ENCODE measurements at regions not wholly inside any gene's neighbourhood (a gene's known extent, or its start where the extent isn't known, plus 50 kb on each side); places are given as distances from the start of the nearest gene placed in this dataset.

- Histone ChIP-seq H3K9me3 (ENCODE audit: low read length) (no peaks in the 10 kb centered on the region), H3K36me3 (ENCODE audit: low read depth, low read length) (no peaks in the 10 kb centered on the region), H3K9ac (ENCODE audit: low read length) (no peak overlapping the region), H3K9me2 (replicated peaks; ENCODE audit: low read length) (no peaks in the 10 kb centered on the region), H3K4me3 (ENCODE audit: low read length) (no peak overlapping the region), H3K4me1 (ENCODE audit: insufficient read depth, low read length) (no peaks in the 10 kb centered on the region), H2AFZ (ENCODE audit: low read length) (no peak overlapping the region), H3K27me3 (ENCODE audit: low read length) (peaks cover 21% of the 10 kb centered on the region; the same call in 1 of the 2 replicates), H4K20me1 (ENCODE audit: low read length) (no peaks in the 10 kb centered on the region), H3K4me2 (ENCODE audit: low read length) (no peak overlapping the region), H3K79me2 (ENCODE audit: low read length) (no peaks in the 10 kb centered on the region), H3K27ac (ENCODE audit: low read length) (no peak overlapping the region), H3F3A (ENCODE audit: low read length, unreplicated experiment) (no peaks in the 10 kb centered on the region)
- TF ChIP-seq EZH2 (IDR thresholded peaks at IDR 0.05; ENCODE audit: low read length, unreplicated experiment) (no peak), CTCF (conservative IDR thresholded peaks at IDR 0.05; ENCODE audit: low read depth, low read length) (no peak), EZH2phosphoT487 (IDR thresholded peaks at IDR 0.05; ENCODE audit: borderline replicate concordance, low read length) (no peak)
- ChIA-PET CTCF (no interaction called here), POLR2A (ENCODE audit: unreplicated experiment) (no interaction called here)
- ATAC-seq = no peak
- no peak for DNase-seq
- no TSS peak for BruUV-seq (replicated peaks)
- intact Hi-C loops (cut with micrococcal nuclease) = no loop called here
Observed at GRCh38 chr16:58863761-58864160, 129.6 kb upstream of the GOT2 start.

GRCh38 chr16:58863042-58863441, 128.9 kb upstream of the GOT2 start:
- POLR2A ChIA-PET (ENCODE audit: unreplicated experiment) = no interaction called here
- no peak overlapping the region for H3K9ac ChIP-seq (ENCODE audit: low read length)
- no TSS peak for BruUV-seq (replicated peaks)
- DNase-seq (no peak), ATAC-seq (no peak)
- no peaks in the 10 kb centered on the region for H3K9me2 ChIP-seq (replicated peaks; ENCODE audit: low read length)
- no peaks in the 10 kb centered on the region for H3F3A ChIP-seq (ENCODE audit: low read length, unreplicated experiment)
- H3K4me3 ChIP-seq (ENCODE audit: low read length) = no peak overlapping the region
- no peaks in the 10 kb centered on the region for H3K79me2 ChIP-seq (ENCODE audit: low read length)
- H2AFZ ChIP-seq (ENCODE audit: low read length) = no peak overlapping the region
- H3K36me3 ChIP-seq (ENCODE audit: low read depth, low read length) = no peaks in the 10 kb centered on the region
- no peak overlapping the region for H3K27ac ChIP-seq (ENCODE audit: low read length)
- H3K9me3 ChIP-seq (ENCODE audit: low read length) = no peaks in the 10 kb centered on the region
- intact Hi-C loops (cut with micrococcal nuclease) = no loop called here
- no peaks in the 10 kb centered on the region for H4K20me1 ChIP-seq (ENCODE audit: low read length)
- H3K27me3 ChIP-seq (ENCODE audit: low read length) = peaks cover 21% of the 10 kb centered on the region; the same call in 1 of the 2 replicates
- CTCF ChIA-PET = no interaction called here
- no peaks in the 10 kb centered on the region for H3K4me1 ChIP-seq (ENCODE audit: insufficient read depth, low read length)
- TF ChIP-seq CTCF (conservative IDR thresholded peaks at IDR 0.05; ENCODE audit: low read depth, low read length) (no peak), EZH2 (IDR thresholded peaks at IDR 0.05; ENCODE audit: low read length, unreplicated experiment) (no peak), EZH2phosphoT487 (IDR thresholded peaks at IDR 0.05; ENCODE audit: borderline replicate concordance, low read length) (no peak)
- H3K4me2 ChIP-seq (ENCODE audit: low read length) = no peak overlapping the region

GRCh38 chr16:58862334-58863021, 128.4 kb upstream of the GOT2 start:
- ATAC-seq = no peak
- no TSS peak for BruUV-seq (replicated peaks)
- no peaks in the 10 kb centered on the region for H3F3A ChIP-seq (ENCODE audit: low read length, unreplicated experiment)
- no peak overlapping the region for H3K9ac ChIP-seq (ENCODE audit: low read length)
- intact Hi-C loops (cut with micrococcal nuclease) = no loop called here
- H3K9me2 ChIP-seq (replicated peaks; ENCODE audit: low read length) = no peaks in the 10 kb centered on the region
- H3K4me2 ChIP-seq (ENCODE audit: low read length) = no peak overlapping the region
- H3K27ac ChIP-seq (ENCODE audit: low read length) = no peak overlapping the region
- H3K4me3 ChIP-seq (ENCODE audit: low read length) = no peak overlapping the region
- no peaks in the 10 kb centered on the region for H4K20me1 ChIP-seq (ENCODE audit: low read length)
- CTCF ChIA-PET = no interaction called here
- H2AFZ ChIP-seq (ENCODE audit: low read length) = no peak overlapping the region
- H3K27me3 ChIP-seq (ENCODE audit: low read length) = peaks cover 21% of the 10 kb centered on the region; the same call in 1 of the 2 replicates
- TF ChIP-seq EZH2phosphoT487 (IDR thresholded peaks at IDR 0.05; ENCODE audit: borderline replicate concordance, low read length) (no peak), CTCF (conservative IDR thresholded peaks at IDR 0.05; ENCODE audit: low read depth, low read length) (no peak), EZH2 (IDR thresholded peaks at IDR 0.05; ENCODE audit: low read length, unreplicated experiment) (no peak)
- no peaks in the 10 kb centered on the region for H3K4me1 ChIP-seq (ENCODE audit: insufficient read depth, low read length)
- no peaks in the 10 kb centered on the region for H3K79me2 ChIP-seq (ENCODE audit: low read length)
- H3K9me3 ChIP-seq (ENCODE audit: low read length) = no peaks in the 10 kb centered on the region
- POLR2A ChIA-PET (ENCODE audit: unreplicated experiment) = no interaction called here
- DNase-seq = no peak
- no peaks in the 10 kb centered on the region for H3K36me3 ChIP-seq (ENCODE audit: low read depth, low read length)

All from PC-3 (cell line).